K562 (cell line): ENCODE measurements at regions not wholly inside any gene's neighbourhood (a gene's known extent, or its start where the extent isn't known, plus 50 kb on each side); places are given as distances from the start of the nearest gene placed in this dataset.

ENCODE experiments used
- ATAC-seq: fragments of 200-7000 bp; cut with Tn5 transposase; 3 replicates; pipeline ENCODE4 v1.9.1; 2020; ENCODE audit warnings: moderate library complexity
- BruUV-seq: library from RNA; stranded (reverse); fragments of 400-500 nt; replicated peaks from 2 replicates; lab custom pipeline; 2021; lab: Mats Ljungman, UMichigan
- CTCF ChIA-PET: fragments of 300-600 bp; formaldehyde crosslinking; extraction: SDS; loops from one replicate; lab custom pipeline; 2021; ENCODE audit warnings: low intra/inter-chr PET ratio; lab: Yijun Ruan, JAX
- POLR2A ChIA-PET: fragments of 300-600, 350-650 bp; sonication (Branson Sonifier 250); formaldehyde crosslinking; extraction: SDS; loops from one replicate; lab custom pipeline; 2021; ENCODE audit warnings: antibody characterized with exemption, inconsistent platforms; lab: Yijun Ruan, JAX
- DNase-seq, 4 experiments: peaks; one replicate each; pipeline versions ENCODE4 v3.0.0 to v3.0.0-alpha.2; 2011 to 2018; ENCODE audit warnings: low spot score in 3 of 4, mixed read lengths in 3 of 4; ENCODE audit errors: extremely low read depth in 1 of 4
- FAIRE-seq: peaks from 2 replicates; lab custom pipeline; 2011; peaks lifted over from hg19 to GRCh38; lab: Jason Lieb, UNC
- H2AFZ ChIP-seq: 2 replicates; pipeline ENCODE4 v1.6.0; 2011; ENCODE audit warnings: low read depth, low read length, control low read depth, inconsistent platforms
- H3K27ac ChIP-seq: fragments of 200-600 bp; 3 replicates; pipeline ENCODE4 v1.8.0; 2011; ENCODE audit warnings: low read depth, mild to moderate bottlenecking, control low read depth, inconsistent platforms, low read length, moderate library complexity, mixed read lengths; ENCODE audit errors: extremely low read depth
- H3K27me3 ChIP-seq, 2 experiments: fragments of 300-600 bp in 1 of 2; 2 replicates in 1 of 2; 3 replicates in 1 of 2; pipeline versions ENCODE4 v1.6.0 to v1.8.0; 2011; ENCODE audit warnings: inconsistent platforms in 2 of 2, low read length in 2 of 2, mild to moderate bottlenecking in 1 of 2, mixed read lengths in 1 of 2, moderate library complexity in 1 of 2; ENCODE audit not compliant: control insufficient read depth in 2 of 2, insufficient read depth in 2 of 2
- H3K36me3 ChIP-seq: fragments of 300-600 bp; 3 replicates; pipeline ENCODE4 v1.8.0; 2011; ENCODE audit warnings: mild to moderate bottlenecking, low read length, inconsistent platforms; ENCODE audit not compliant: control insufficient read depth, insufficient read depth
- H3K4me1 ChIP-seq, 2 experiments: fragments of 200-600 bp in 1 of 2; replicated peaks in 1 of 2; 2 replicates in 1 of 2; 3 replicates in 1 of 2; pipeline versions ENCODE4 v1.5.1 to v1.8.0; 2011; ENCODE audit warnings: inconsistent platforms in 2 of 2, low read length in 2 of 2, mild to moderate bottlenecking in 1 of 2, mixed read lengths in 1 of 2, moderate library complexity in 1 of 2; ENCODE audit not compliant: control insufficient read depth in 2 of 2, insufficient read depth in 2 of 2
- H3K4me2 ChIP-seq: 2 replicates; pipeline ENCODE4 v1.6.1; 2011; ENCODE audit warnings: low read length, control low read depth, inconsistent platforms, mixed read lengths; ENCODE audit not compliant: insufficient read depth
- H3K4me3 ChIP-seq: fragments of 200-600 bp; sonication (generic), shearing (Covaris generic); 2 replicates; pipeline ENCODE4 v1.5.1; 2016; ENCODE audit warnings: control low read depth, inconsistent platforms
- H3K79me2 ChIP-seq: fragments of 200-600 bp; 3 replicates; pipeline ENCODE4 v1.8.0; 2011; ENCODE audit warnings: low read length, inconsistent platforms; ENCODE audit not compliant: control insufficient read depth, insufficient read depth
- H3K9ac ChIP-seq, 2 experiments: 2 replicates each; pipeline versions ENCODE4 v1.6.0 to v1.6.1; 2011; ENCODE audit warnings: low read depth in 2 of 2, low read length in 2 of 2, control low read depth in 1 of 2, inconsistent platforms in 1 of 2, mild to moderate bottlenecking in 1 of 2, mixed read lengths in 1 of 2; ENCODE audit not compliant: insufficient read depth in 1 of 2
- H3K9me1 ChIP-seq: one replicate; pipeline ENCODE4 v1.6.0; 2011; ENCODE audit warnings: inconsistent platforms, mild to moderate bottlenecking, low read length, moderate library complexity; ENCODE audit not compliant: control insufficient read depth, insufficient read depth
- H3K9me3 ChIP-seq: replicated peaks from 2 replicates; pipeline ENCODE4 v1.5.1; 2011; ENCODE audit warnings: low read depth, low read length, inconsistent platforms; ENCODE audit not compliant: control insufficient read depth, insufficient read depth
- H4K20me1 ChIP-seq: replicated peaks from 2 replicates; pipeline ENCODE4 v1.6.1; 2011; ENCODE audit warnings: low read length, inconsistent platforms, mixed read lengths; ENCODE audit not compliant: control insufficient read depth, insufficient read depth
- BRCA1 ChIP-seq, 2 experiments: fragments of 450-650 bp in 1 of 2; sonication (generic) in 1 of 2; formaldehyde crosslinking in 1 of 2; IDR thresholded peaks; 2 replicates each; pipeline versions ENCODE4 v1.5.0 to v1.6.1; 2017 to 2020; ENCODE audit warnings: mild to moderate bottlenecking in 1 of 2, missing genetic modification reagents in 1 of 2
- CBFA2T2 ChIP-seq: fragments of 450-650 bp; conservative IDR thresholded peaks from 2 replicates; pipeline ENCODE4 v1.6.1; 2017; ENCODE audit warnings: mild to moderate bottlenecking
- CBFA2T3 ChIP-seq: fragments of 450-650 bp; IDR thresholded peaks from 2 replicates; pipeline ENCODE4 v1.6.1; 2017
- CEBPB ChIP-seq: fragments of 450-650 bp; IDR thresholded peaks from 2 replicates; pipeline ENCODE4 v1.6.1; 2016; ENCODE audit warnings: missing genetic modification characterization, missing compliant biosample characterization
- CEBPG ChIP-seq, 3 experiments: fragments of 200-800 bp in 1 of 3; sonication (Bioruptor generic) in 1 of 3; sonication (generic) in 1 of 3; formaldehyde crosslinking in 1 of 3; IDR thresholded peaks in 2 of 3; conservative IDR thresholded peaks in 1 of 3; 2 replicates each; pipeline versions ENCODE4 v1.6.1 to v1.8.0; 2016 to 2022; ENCODE audit warnings: missing compliant biosample characterization in 2 of 3, missing genetic modification characterization in 2 of 3, mild to moderate bottlenecking in 1 of 3, missing genetic modification reagents in 1 of 3
- DMBX1 ChIP-seq: fragments of 250-450 bp; sonication (Bioruptor Pico); IDR thresholded peaks from 2 replicates; pipeline ENCODE4 v1.8.0; 2022; ENCODE audit warnings: inconsistent platforms, mild to moderate bottlenecking, moderate library complexity, borderline replicate concordance
- KLF10 ChIP-seq: fragments of 250-450 bp; sonication (Bioruptor Pico); IDR thresholded peaks from 2 replicates; pipeline ENCODE4 v1.6.1; 2021; ENCODE audit warnings: matching md5 sums
- MTA2 ChIP-seq: fragments of 450-650 bp; IDR thresholded peaks from 2 replicates; pipeline ENCODE4 v1.6.1; 2016; ENCODE audit warnings: low read depth
- NEUROD1 ChIP-seq: fragments of 150-350 bp; IDR thresholded peaks from 2 replicates; pipeline ENCODE4 v1.6.1; 2014; ENCODE audit warnings: borderline replicate concordance, low read length, low read depth; ENCODE audit not compliant: partially characterized antibody
- PML ChIP-seq: IDR thresholded peaks from 2 replicates; pipeline ENCODE4 v1.6.1; 2012; ENCODE audit warnings: low read length, inconsistent platforms
- SMAD4 ChIP-seq: fragments of 250-450 bp; sonication (Bioruptor Pico); conservative IDR thresholded peaks from 2 replicates; pipeline ENCODE4 v1.8.0; 2021; ENCODE audit warnings: inconsistent platforms, mild to moderate bottlenecking, moderate library complexity
- SNRNP70 ChIP-seq: fragments of 200-400 bp; formaldehyde crosslinking; optimal IDR thresholded peaks from 2 replicates; pipeline ENCODE3; 2017; ENCODE audit warnings: low read depth, low read length
- TAL1 ChIP-seq: fragments of 450-650 bp; IDR thresholded peaks from 2 replicates; pipeline ENCODE4 v1.6.1; 2016; ENCODE audit warnings: mild to moderate bottlenecking
- TEAD4 ChIP-seq, 2 experiments: sonication (generic) in 1 of 2; formaldehyde crosslinking in 1 of 2; IDR thresholded peaks; 2 replicates each; pipeline versions ENCODE4 v1.6.1 to v1.8.0; 2012 to 2022; ENCODE audit warnings: borderline replicate concordance in 1 of 2, inconsistent platforms in 1 of 2, low read length in 1 of 2, mild to moderate bottlenecking in 1 of 2, missing genetic modification reagents in 1 of 2
- ZFPM2 ChIP-seq: fragments of 250-450 bp; sonication (Bioruptor Pico); IDR thresholded peaks from 2 replicates; pipeline ENCODE4 v1.5.1; 2022; ENCODE audit warnings: mild to moderate bottlenecking
- ZNF589 ChIP-seq: fragments of 200-800 bp; sonication (Bioruptor generic); IDR thresholded peaks from 2 replicates; pipeline ENCODE4 v1.6.1; 2016; ENCODE audit warnings: low read depth, missing genetic modification characterization, missing compliant biosample characterization
- WGBS: fragments of 100-300 bp; shearing (Covaris generic); methylation state at CpG from one replicate; pipeline ENCODE4 v1.1.6; 2016; ENCODE audit warnings: low coverage, mixed read lengths; ENCODE audit not compliant: insufficient coverage; ENCODE audit errors: missing lambda C conversion rate; 5-methylcytosine and 5-hydroxymethylcytosine counted together
- in situ Hi-C: fragments of 300-500 bp; cut with MboI; formaldehyde crosslinking; loops from 4 replicates; pipeline ENCODE4 v1.15.0; 2018; ENCODE audit warnings: inconsistent platforms, mixed read lengths
- intact Hi-C: fragments of 100-400 bp; cut with micrococcal nuclease; formaldehyde crosslinking; loops from 2 replicates; pipeline ENCODE4 v1.14.2; 2022
- TF ChIP-seq, protein P1 (sequence below), 2 experiments: fragments of 450-650 bp in 1 of 2; sonication (generic) in 1 of 2; formaldehyde crosslinking in 1 of 2; IDR thresholded peaks in 1 of 2; conservative IDR thresholded peaks in 1 of 2; 2 replicates each; pipeline versions ENCODE4 v1.6.1 to v1.8.1; 2016 to 2023; ENCODE audit warnings: mild to moderate bottlenecking in 2 of 2, moderate library complexity in 2 of 2, inconsistent platforms in 1 of 2, missing genetic modification reagents in 1 of 2

DNA sequence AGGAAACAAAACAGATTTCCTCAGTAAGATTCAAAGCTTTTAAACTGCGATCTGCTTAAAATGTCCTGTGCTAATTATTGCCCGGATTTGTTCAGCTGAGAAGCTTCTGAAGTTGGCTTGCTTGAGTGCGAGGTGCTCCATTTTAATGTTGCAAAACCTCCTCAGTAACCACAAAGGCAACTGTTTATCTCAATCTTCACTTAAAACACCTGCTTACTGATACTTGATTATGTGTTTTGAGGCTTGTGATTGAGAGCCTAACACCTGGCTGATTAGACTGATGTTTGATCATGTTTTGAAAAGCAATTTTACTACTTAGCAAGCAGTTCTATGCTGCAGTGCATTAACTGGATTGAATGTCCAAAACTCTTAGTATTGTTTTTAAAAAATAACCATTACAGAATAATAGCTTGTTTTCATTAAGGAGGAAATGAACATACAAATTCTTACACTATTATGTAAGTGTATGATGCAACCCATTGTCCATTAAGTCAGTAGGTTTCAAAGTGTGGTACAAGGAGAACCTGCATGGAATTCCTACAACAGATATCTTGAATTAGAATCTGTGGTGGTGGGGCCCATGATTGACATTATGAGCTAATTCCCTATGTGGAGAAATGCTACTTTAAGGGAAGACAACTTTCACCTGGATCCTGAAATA, 96.9 kb upstream of the FAM180A start:
- ATAC-seq = no peak
- Histone ChIP-seq H3K27ac (no peak overlapping the region), H3K79me2 (no peaks in the 10 kb centered on the region), H3K36me3 (no peaks in the 10 kb centered on the region), H3K9me1 (no peaks in the 10 kb centered on the region), H3K27me3 (peaks cover 3 to 11% of the 10 kb centered on the region in 2 experiments; a peak in 2 of 5 replicates), H3K4me1 (no peaks in the 10 kb centered on the region), H3K4me3 (no peak overlapping the region), H3K9me3 (no peaks in the 10 kb centered on the region), H3K9ac (no peak overlapping the region), H3K4me2 (no peak overlapping the region), H4K20me1 (no peaks in the 10 kb centered on the region), H2AFZ (no peak overlapping the region)
- no peak for DNase-seq
- no peak for TF ChIP-seq DMBX1
- TF ChIP-seq MTA2 = no peak
- TF ChIP-seq ZNF589 (CRISPR knock-in tag) = no peak
- no peak for TF ChIP-seq ZFPM2
- TF ChIP-seq TAL1 = peak; percentile 28; the same call in 1 of the 2 replicates
- no peak for TF ChIP-seq KLF10 (CRISPR knock-in tag)
- no peak for TF ChIP-seq SMAD4 (CRISPR knock-in tag)
- TF ChIP-seq BRCA1 (IDR thresholded peaks at IDR 0.05) = no peak
- TF ChIP-seq BRCA1 (CRISPR knock-in tag; IDR thresholded peaks at IDR 0.05) = no peak
- TF ChIP-seq CEBPG (CRISPR knock-in tag; IDR thresholded peaks at IDR 0.05) = no peak
- peak; percentile 81 to 83 for TF ChIP-seq CEBPG (tag; conservative IDR thresholded peaks at IDR 0.05 in 1 of 2, IDR thresholded peaks at IDR 0.05 in 1 of 2)
- TF ChIP-seq CBFA2T2 = 0 out of 2 replicates have a peak, but pooled peaks have one; percentile 11
- TF ChIP-seq SNRNP70 = no peak
- TF ChIP-seq, protein P1, sequence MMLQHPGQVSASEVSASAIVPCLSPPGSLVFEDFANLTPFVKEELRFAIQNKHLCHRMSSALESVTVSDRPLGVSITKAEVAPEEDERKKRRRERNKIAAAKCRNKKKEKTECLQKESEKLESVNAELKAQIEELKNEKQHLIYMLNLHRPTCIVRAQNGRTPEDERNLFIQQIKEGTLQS (IDR thresholded peaks at IDR 0.05) = peak; percentile 70; the same call in 1 of the 2 replicates
- TF ChIP-seq, protein P1 (CRISPR knock-in tag; conservative IDR thresholded peaks at IDR 0.05) = no peak
- peak; percentile 63; the same call in 1 of the 2 replicates for TF ChIP-seq TEAD4 (IDR thresholded peaks at IDR 0.05; ENCODE audit: low read length)
- no peak for TF ChIP-seq TEAD4 (CRISPR knock-in tag; IDR thresholded peaks at IDR 0.05; ENCODE audit: borderline replicate concordance)
- peak; percentile 66 for TF ChIP-seq CEBPB
- peak; percentile 51; the same call in 1 of the 2 replicates for TF ChIP-seq PML
- no peak for TF ChIP-seq NEUROD1
- TF ChIP-seq CBFA2T3 = peak; percentile 40; the same call in 1 of the 2 replicates
- no peak for FAIRE-seq
- ChIA-PET CTCF (no interaction called here), POLR2A (interaction anchor here (0.7 to 1.4 kb wide), 5 partner anchors 10 to 535 kb away, joined by 3 to 5 read pairs (median 3); no protein-coding TSS in a partner anchor)
- 14% methylated on average over 3 of the region's 3 CpGs for WGBS
- no TSS peak for BruUV-seq
- in situ Hi-C loops = no loop called here
- intact Hi-C loops = no loop called here
